ENCODE measurements at regions not wholly inside any gene's neighbourhood (a gene's known extent, or its start where the extent isn't known, plus 50 kb on each side); places are given as distances from the start of the nearest gene placed in this dataset.

DNA sequence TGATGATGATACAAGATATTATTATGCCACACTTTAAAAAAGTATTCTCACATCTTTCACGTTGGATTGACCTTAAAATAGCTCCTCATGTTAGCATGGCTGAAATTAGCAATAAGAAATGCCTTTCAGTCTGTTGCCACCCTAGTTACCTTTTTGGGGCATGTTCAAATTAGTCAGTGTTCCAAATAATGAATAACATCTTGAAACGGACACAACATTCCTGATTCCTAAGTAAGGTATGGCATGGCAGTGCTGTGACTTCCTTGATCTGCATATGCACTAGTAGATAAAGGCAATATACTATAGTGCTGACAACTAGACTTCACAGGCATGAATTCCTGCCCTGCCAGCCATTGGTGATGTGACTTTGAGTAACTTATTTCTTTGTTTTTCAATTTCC, 914.5 kb downstream of the METTL15 start:
- Mint-ChIP-seq H3K4me1 (ENCODE audit: low read depth) (no peaks in the 10 kb centered on the region), H3K27ac (no peak overlapping the region), H3K9me3 (peaks cover 11% of the 10 kb centered on the region), H3K27me3 (no peaks in the 10 kb centered on the region), H3K4me3 (no peak overlapping the region), H3K36me3 (ENCODE audit: low read depth) (no peaks in the 10 kb centered on the region)
- DNase-seq, result no peak
- intact Hi-C loops (cut with micrococcal nuclease), result no loop called here
- ChIA-PET CTCF (interaction anchor here (0.6 kb wide), 1 partner anchor 434 kb away, joined by 3 read pairs; no protein-coding TSS in a partner anchor), POLR2A (no interaction called here)
- ATAC-seq, result no peak
- no peak for TF ChIP-seq CTCF (IDR thresholded peaks at IDR 0.05)

GRCh38 chr11:29019960-29020683, 911.9 kb downstream of the METTL15 start:
- Mint-ChIP-seq H3K4me3 (no peak overlapping the region), H3K4me1 (ENCODE audit: low read depth) (no peaks in the 10 kb centered on the region), H3K9me3 (peaks cover 7% of the 10 kb centered on the region), H3K27ac (no peak overlapping the region), H3K27me3 (no peaks in the 10 kb centered on the region), H3K36me3 (ENCODE audit: low read depth) (no peaks in the 10 kb centered on the region)
- no peak for TF ChIP-seq CTCF (IDR thresholded peaks at IDR 0.05)
- ChIA-PET CTCF (no interaction called here), POLR2A (no interaction called here)
- intact Hi-C loops (cut with micrococcal nuclease), result no loop called here
- DNase-seq, result no peak
- no peak for ATAC-seq

GRCh38 chr11:29018631-29019030, 910.4 kb downstream of the METTL15 start:
- Mint-ChIP-seq H3K36me3 (ENCODE audit: low read depth) (no peaks in the 10 kb centered on the region), H3K4me3 (no peak overlapping the region), H3K9me3 (peaks cover 4% of the 10 kb centered on the region), H3K27me3 (no peaks in the 10 kb centered on the region), H3K27ac (no peak overlapping the region), H3K4me1 (ENCODE audit: low read depth) (no peaks in the 10 kb centered on the region)
- no peak for TF ChIP-seq CTCF (IDR thresholded peaks at IDR 0.05)
- DNase-seq, result no peak
- ATAC-seq, result no peak
- ChIA-PET POLR2A (no interaction called here), CTCF (no interaction called here)
- intact Hi-C loops (cut with micrococcal nuclease), result no loop called here

DNA sequence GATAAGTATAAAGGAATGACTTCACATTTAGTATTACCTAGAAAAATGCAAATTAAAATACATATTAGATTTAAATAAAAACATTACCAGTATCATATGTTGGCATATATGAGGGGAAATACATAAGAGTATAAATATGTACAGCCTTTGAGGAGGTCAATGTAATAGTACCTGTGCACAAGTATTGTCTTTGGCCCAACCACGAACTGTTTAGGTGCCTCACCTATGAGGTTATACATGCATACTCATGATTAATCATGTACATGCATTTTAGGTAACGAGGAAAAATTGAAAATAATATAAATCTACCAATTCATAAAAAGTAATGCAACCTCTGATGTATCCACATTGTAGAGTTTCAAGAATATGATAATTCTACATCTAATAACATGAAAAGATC, 909.8 kb downstream of the METTL15 start:
- Mint-ChIP-seq H3K9me3 (peaks cover 4% of the 10 kb centered on the region), H3K27me3 (no peaks in the 10 kb centered on the region), H3K36me3 (ENCODE audit: low read depth) (no peaks in the 10 kb centered on the region), H3K4me3 (no peak overlapping the region), H3K27ac (no peak overlapping the region), H3K4me1 (ENCODE audit: low read depth) (no peaks in the 10 kb centered on the region)
- no peak for DNase-seq
- no peak for TF ChIP-seq CTCF (IDR thresholded peaks at IDR 0.05)
- ChIA-PET CTCF (no interaction called here), POLR2A (no interaction called here)
- ATAC-seq, result no peak
- intact Hi-C loops (cut with micrococcal nuclease), result no loop called here

DNA sequence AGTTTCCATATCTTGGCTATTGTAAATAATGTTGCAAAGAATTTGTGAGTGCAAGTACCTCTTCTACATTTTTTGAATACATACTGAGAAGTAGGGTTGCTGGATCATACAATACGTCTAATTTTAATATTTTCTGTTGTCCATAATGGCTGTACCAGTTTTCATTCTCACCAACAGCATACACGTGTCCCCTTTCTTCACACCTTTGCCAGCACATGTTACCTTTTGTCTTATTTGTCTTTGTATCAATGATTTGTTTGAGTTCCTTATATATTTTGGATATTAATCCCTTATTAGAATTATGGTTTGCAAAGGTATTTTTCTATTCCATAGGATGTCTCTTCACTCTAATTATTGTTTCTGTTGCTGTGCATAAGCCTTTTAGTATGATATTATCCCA, 904.3 kb downstream of the METTL15 start:
- CTCF ChIA-PET, result no interaction called here
- intact Hi-C loops (cut with micrococcal nuclease), result no loop called here
- no peak for TF ChIP-seq CTCF (IDR thresholded peaks at IDR 0.05)

More for the DNA sequence above, 904.3 kb downstream of the METTL15 start:
- no peak overlapping the region for H3K27ac Mint-ChIP-seq
- ATAC-seq, result no peak
- H3K9me3 Mint-ChIP-seq, result peaks cover 4% of the 10 kb centered on the region
- no peak overlapping the region for H3K4me3 Mint-ChIP-seq
- no peaks in the 10 kb centered on the region for H3K4me1 Mint-ChIP-seq (ENCODE audit: low read depth)
- no peak for DNase-seq
- no peaks in the 10 kb centered on the region for H3K36me3 Mint-ChIP-seq (ENCODE audit: low read depth)
- H3K27me3 Mint-ChIP-seq, result no peaks in the 10 kb centered on the region
- POLR2A ChIA-PET, result no interaction called here

Data from activated CD8-positive, alpha-beta T cell treated with anti-CD3 and anti-CD28 coated beads for 36 hours (primary cell).